H1 (cell line): ENCODE measurements at regions not wholly inside any gene's neighbourhood (a gene's known extent, or its start where the extent isn't known, plus 50 kb on each side); places are given as distances from the start of the nearest gene placed in this dataset.

Experiments
- CTCF ChIA-PET: fragments of 300-600 bp; sonication (Branson Sonifier 250); formaldehyde crosslinking; loops from one replicate; lab custom pipeline; 2021; ENCODE audit not compliant: partially characterized antibody; lab: Charles Lee
- POLR2A ChIA-PET: fragments of 300-600 bp; sonication (Branson Sonifier 250); formaldehyde crosslinking; loops from one replicate; lab custom pipeline; 2021; ENCODE audit warnings: inconsistent platforms; ENCODE audit not compliant: partially characterized antibody; lab: Charles Lee
- DNase-seq, 2 experiments: peaks; one replicate each; pipeline versions ENCODE4 v3.0.0 to v3.0.0-alpha.2; 2010 to 2022; ENCODE audit warnings: low spot score in 2 of 2, low read depth in 1 of 2, mixed read lengths in 1 of 2
- FAIRE-seq: peaks from 2 replicates; lab custom pipeline; 2011; peaks lifted over from hg19 to GRCh38; lab: Jason Lieb, UNC
- H2AFZ ChIP-seq: 2 replicates; pipeline ENCODE4 v1.8.1; 2012; ENCODE audit warnings: low read length, inconsistent platforms
- H2AK5ac ChIP-seq: 2 replicates; pipeline ENCODE4 v1.6.1; 2013; ENCODE audit warnings: low read depth, low read length
- H2BK120ac ChIP-seq: replicated peaks from 2 replicates; pipeline ENCODE3; 2013; ENCODE audit warnings: low read depth, low read length, inconsistent platforms
- H2BK12ac ChIP-seq: 2 replicates; pipeline ENCODE4 v1.6.1; 2013; ENCODE audit warnings: low read depth, low read length
- H2BK15ac ChIP-seq: 2 replicates; pipeline ENCODE4 v1.6.1; 2013; ENCODE audit warnings: low read length
- H2BK20ac ChIP-seq: 2 replicates; pipeline ENCODE4 v1.6.1; 2013; ENCODE audit warnings: low read length
- H2BK5ac ChIP-seq: 2 replicates; pipeline ENCODE4 v1.6.1; 2013; ENCODE audit warnings: low read depth, low read length
- H3K14ac ChIP-seq: 2 replicates; pipeline ENCODE4 v1.6.1; 2013; ENCODE audit warnings: inconsistent platforms; ENCODE audit not compliant: insufficient read length
- H3K18ac ChIP-seq: 2 replicates; pipeline ENCODE4 v1.6.1; 2013; ENCODE audit warnings: low read length; ENCODE audit errors: extremely low read depth
- H3K23ac ChIP-seq: 2 replicates; pipeline ENCODE4 v1.6.1; 2013; ENCODE audit warnings: inconsistent platforms; ENCODE audit not compliant: insufficient read length
- H3K23me2 ChIP-seq: 2 replicates; pipeline ENCODE4 v1.6.1; 2013; ENCODE audit warnings: low read depth, low read length
- H3K27ac ChIP-seq: 2 replicates; pipeline ENCODE4 v1.6.1; 2011; ENCODE audit warnings: low read depth, low read length, inconsistent platforms
- H3K27me3 ChIP-seq, 4 experiments: replicated peaks in 1 of 4; 1 replicate in 1 of 4; 2 replicates in 3 of 4; pipeline versions ENCODE4 v1.6.1 to v1.8.1; 2011 to 2013; ENCODE audit warnings: low read length in 3 of 4, mild to moderate bottlenecking in 3 of 4, inconsistent platforms in 2 of 4, mixed read lengths in 2 of 4, moderate library complexity in 1 of 4; ENCODE audit not compliant: control insufficient read depth in 3 of 4, insufficient read depth in 3 of 4; ENCODE audit errors: extremely low read depth in 1 of 4
- H3K36me3 ChIP-seq, 4 experiments: 2 replicates each; pipeline versions ENCODE4 v1.6.1 to v1.8.1; 2011 to 2013; ENCODE audit warnings: mild to moderate bottlenecking in 4 of 4, low read length in 3 of 4, moderate library complexity in 2 of 4, control low read depth in 1 of 4, inconsistent platforms in 1 of 4; ENCODE audit not compliant: insufficient read depth in 4 of 4, control insufficient read depth in 2 of 4
- H3K4ac ChIP-seq: replicated peaks from 2 replicates; pipeline ENCODE3; 2013; ENCODE audit warnings: low read length, low read depth, mixed read lengths, inconsistent platforms; ENCODE audit not compliant: insufficient read length
- H3K4me1 ChIP-seq, 4 experiments: replicated peaks in 1 of 4; 1 replicate in 1 of 4; 2 replicates in 3 of 4; pipeline versions ENCODE4 v1.6.1 to v1.8.1; 2011 to 2013; ENCODE audit warnings: low read length in 3 of 4, inconsistent platforms in 2 of 4, mixed read lengths in 1 of 4; ENCODE audit not compliant: insufficient read depth in 4 of 4, control insufficient read depth in 3 of 4
- H3K4me2 ChIP-seq, 2 experiments: 2 replicates each; pipeline versions ENCODE4 v1.6.1 to v1.8.1; 2011 to 2013; ENCODE audit warnings: low read depth in 2 of 2, low read length in 2 of 2, control low read depth in 1 of 2, inconsistent platforms in 1 of 2, mild to moderate bottlenecking in 1 of 2; ENCODE audit not compliant: insufficient read depth in 1 of 2
- H3K4me3 ChIP-seq, 4 experiments: fragments of 200-600, 300-600 bp in 1 of 4; sonication (generic), shearing (Covaris generic), sonication (Bioruptor Twin) in 1 of 4; 2 replicates each; pipeline versions ENCODE4 v1.5.1 to v1.8.1; 2011 to 2016; ENCODE audit warnings: low read length in 4 of 4, low read depth in 3 of 4, control low read depth in 2 of 4, inconsistent platforms in 2 of 4, mild to moderate bottlenecking in 2 of 4, mixed read lengths in 1 of 4, moderate library complexity in 1 of 4; ENCODE audit not compliant: insufficient read depth in 2 of 4; ENCODE audit errors: extremely low read depth in 1 of 4
- H3K56ac ChIP-seq: replicated peaks from 2 replicates; pipeline ENCODE3; 2013; ENCODE audit warnings: low read depth, mild to moderate bottlenecking, mixed read lengths, low read length, inconsistent platforms; ENCODE audit not compliant: insufficient read length
- H3K79me1 ChIP-seq: 2 replicates; pipeline ENCODE4 v1.6.1; 2013; ENCODE audit warnings: low read depth, low read length, control low read depth
- H3K79me2 ChIP-seq, 2 experiments: 2 replicates each; pipeline versions ENCODE4 v1.6.1 to v1.8.1; 2012 to 2013; ENCODE audit warnings: low read length in 2 of 2, mild to moderate bottlenecking in 2 of 2, inconsistent platforms in 1 of 2; ENCODE audit not compliant: insufficient read depth in 2 of 2, control insufficient read depth in 1 of 2
- H3K9ac ChIP-seq, 4 experiments: replicated peaks in 1 of 4; 1 replicate in 1 of 4; 2 replicates in 3 of 4; pipeline versions ENCODE4 v1.6.1 to v1.8.1; 2011 to 2013; ENCODE audit warnings: low read depth in 3 of 4, low read length in 3 of 4, control low read depth in 2 of 4, mild to moderate bottlenecking in 2 of 4, moderate library complexity in 2 of 4, inconsistent platforms in 1 of 4; ENCODE audit errors: extremely low read depth in 1 of 4
- H3K9me3 ChIP-seq, 2 experiments: 2 replicates each; pipeline versions ENCODE4 v1.6.1 to v1.8.1; 2012 to 2013; ENCODE audit warnings: mild to moderate bottlenecking in 2 of 2, moderate library complexity in 2 of 2, control low read depth in 1 of 2, inconsistent platforms in 1 of 2, low read depth in 1 of 2, low read length in 1 of 2, mixed read lengths in 1 of 2; ENCODE audit not compliant: insufficient read depth in 2 of 2
- H4K20me1 ChIP-seq, 2 experiments: replicated peaks in 1 of 2; 2 replicates each; pipeline versions ENCODE3 to v1.8.1; 2011 to 2013; ENCODE audit warnings: inconsistent platforms in 2 of 2, low read length in 2 of 2, mild to moderate bottlenecking in 1 of 2; ENCODE audit not compliant: insufficient read depth in 2 of 2, control insufficient read depth in 1 of 2
- H4K5ac ChIP-seq: 2 replicates; pipeline ENCODE4 v1.6.1; 2013; ENCODE audit warnings: low read length, low read depth, mixed read lengths, inconsistent platforms; ENCODE audit not compliant: insufficient read length
- H4K8ac ChIP-seq: 2 replicates; pipeline ENCODE4 v1.8.0; 2013; ENCODE audit warnings: mild to moderate bottlenecking, moderate library complexity, low read length, inconsistent platforms; ENCODE audit not compliant: insufficient read depth; ENCODE audit errors: extremely low read depth
- H4K91ac ChIP-seq: replicated peaks from 2 replicates; pipeline ENCODE3; 2013; ENCODE audit warnings: low read length, mixed read lengths, inconsistent platforms; ENCODE audit not compliant: insufficient read length
- CHD2 ChIP-seq: IDR thresholded peaks from 2 replicates; pipeline ENCODE4 v1.6.1; 2012; ENCODE audit warnings: low read length, improper control_type of control experiment
- CTBP2 ChIP-seq: IDR thresholded peaks from 2 replicates; pipeline ENCODE4 v1.7.0; 2011; ENCODE audit warnings: borderline replicate concordance, mild to moderate bottlenecking, moderate library complexity, mixed read lengths, low read length; ENCODE audit not compliant: insufficient read depth, insufficient read length
- MAX ChIP-seq: IDR thresholded peaks from 2 replicates; pipeline ENCODE4 v1.6.1; 2012; ENCODE audit warnings: inconsistent platforms
- POLR2A ChIP-seq, 2 experiments: IDR thresholded peaks; 1 replicate in 1 of 2; 2 replicates in 1 of 2; pipeline ENCODE4 v1.6.1; 2011; ENCODE audit warnings: low read depth in 2 of 2, low read length in 2 of 2, mild to moderate bottlenecking in 2 of 2; ENCODE audit errors: control extremely low read depth in 1 of 2
- RNF2 ChIP-seq: fragments of 200-900, 300-1000 bp; sonication (generic); IDR thresholded peaks from 2 replicates; pipeline ENCODE4 v1.7.1; 2016; ENCODE audit warnings: borderline replicate concordance, low read depth, mild to moderate bottlenecking, antibody characterized with exemption, low read length; ENCODE audit not compliant: poor library complexity, severe bottlenecking; ENCODE audit errors: missing control alignments
- RXRA ChIP-seq: IDR thresholded peaks from 2 replicates; pipeline ENCODE4 v1.6.1; 2011; ENCODE audit warnings: low read depth, mild to moderate bottlenecking, low read length, moderate library complexity; ENCODE audit not compliant: insufficient read depth
- SIN3A ChIP-seq, 2 experiments: IDR thresholded peaks in 1 of 2; conservative IDR thresholded peaks in 1 of 2; 2 replicates each; pipeline ENCODE4 v1.6.1; 2011 to 2012; ENCODE audit warnings: low read length in 2 of 2, improper control_type of control experiment in 1 of 2, low read depth in 1 of 2, mild to moderate bottlenecking in 1 of 2
- SP4 ChIP-seq: IDR thresholded peaks from 2 replicates; pipeline ENCODE4 v1.6.1; 2012; ENCODE audit warnings: low read length, inconsistent platforms
- WGBS, 2 experiments: shearing (Covaris generic) in 1 of 2; methylation state at CpG; one replicate each; pipeline versions ENCODE4 v1.1.6 to v1.1.7; 2013 to 2015; ENCODE audit warnings: low lambda C conversion rate in 2 of 2, mixed read lengths in 2 of 2, inconsistent platforms in 1 of 2, low coverage in 1 of 2, missing lambda C conversion rate in 1 of 2; ENCODE audit not compliant: insufficient replicate concordance in 2 of 2, insufficient coverage in 1 of 2, insufficient read length in 1 of 2; ENCODE audit errors: extremely low coverage in 1 of 2, missing lambda C conversion rate in 1 of 2; 5-methylcytosine and 5-hydroxymethylcytosine counted together

- Histone ChIP-seq H3K4me2 (no peak overlapping the region), H3K79me2 (no peaks in the 10 kb centered on the region), H4K8ac (no peak overlapping the region), H3K36me3 (no peaks in the 10 kb centered on the region), H2BK12ac (no peak overlapping the region), H2BK15ac (no peak overlapping the region), H3K27me3 (no peaks in the 10 kb centered on the region), H2BK20ac (no peak overlapping the region), H4K91ac (no peak overlapping the region), H3K4me3 (no peak overlapping the region), H3K9me3 (peaks cover 0 to 3% of the 10 kb centered on the region in 2 experiments; a peak in 2 of 4 replicates), H3K27ac (no peak overlapping the region), H2AK5ac (no peak overlapping the region), H2AFZ (no peak overlapping the region), H4K5ac (no peak overlapping the region), H3K79me1 (no peaks in the 10 kb centered on the region), H3K18ac (no peak overlapping the region), H3K23me2 (no peaks in the 10 kb centered on the region), H3K9ac (no peak overlapping the region), H3K14ac (no peak overlapping the region), H2BK120ac (no peak overlapping the region), H4K20me1 (no peaks in the 10 kb centered on the region), H3K56ac (no peak overlapping the region), H2BK5ac (no peak overlapping the region), H3K23ac (no peak overlapping the region), H3K4ac (no peak overlapping the region), H3K4me1 (peaks cover 0 to 3% (median 1%) of the 10 kb centered on the region in 4 experiments; a peak in 4 of 7 replicates)
- WGBS, 2 experiments = 88% methylated on average over 4 of the region's 4 CpGs; no CpG with 5 or more reads in 1 of the 2 experiments
- DNase-seq = no peak
- no peak for FAIRE-seq
- TF ChIP-seq POLR2A (IDR thresholded peaks at IDR 0.05; ENCODE audit: control extremely low read depth in 1 of 2, low read depth in 2 of 2, low read length in 2 of 2) = no peak
- TF ChIP-seq MAX = no peak
- no peak for TF ChIP-seq RXRA
- no peak for TF ChIP-seq CTBP2
- TF ChIP-seq SIN3A (conservative IDR thresholded peaks at IDR 0.05 in 1 of 2, IDR thresholded peaks at IDR 0.05 in 1 of 2; ENCODE audit: low read depth in 1 of 2, low read length in 2 of 2) = no peak
- TF ChIP-seq RNF2 = no peak
- no peak for TF ChIP-seq CHD2
- TF ChIP-seq SP4 = no peak
- CTCF ChIA-PET = interaction anchor here (0.7 to 1.0 kb wide), 2 partner anchors 9 to 51 kb away, joined by 3 to 5 read pairs; no protein-coding TSS in a partner anchor
- POLR2A ChIA-PET = no interaction called here
Measured at GRCh38 chr14:104337351-104337750, 199.0 kb downstream of the KIF26A start.
